UCSD-AML1 (cell line): ENCODE measurements at regions not wholly inside any gene's neighbourhood (a gene's known extent, or its start where the extent isn't known, plus 50 kb on each side); places are given as distances from the start of the nearest gene placed in this dataset.
A peak's percentile ranks its signal among the peaks of the same experiment; 100 is the strongest.
"Not testable (repeated sequence)": the region's sequence is repeated elsewhere in the genome, so short reads cannot be mapped to it uniquely, and the experiment has no call there.

Source experiments
- DNase-seq: peaks from one replicate; lab custom pipeline; 2025; ENCODE audit not compliant: unreplicated experiment; lab: John Stamatoyannopoulos, UW

DNA sequence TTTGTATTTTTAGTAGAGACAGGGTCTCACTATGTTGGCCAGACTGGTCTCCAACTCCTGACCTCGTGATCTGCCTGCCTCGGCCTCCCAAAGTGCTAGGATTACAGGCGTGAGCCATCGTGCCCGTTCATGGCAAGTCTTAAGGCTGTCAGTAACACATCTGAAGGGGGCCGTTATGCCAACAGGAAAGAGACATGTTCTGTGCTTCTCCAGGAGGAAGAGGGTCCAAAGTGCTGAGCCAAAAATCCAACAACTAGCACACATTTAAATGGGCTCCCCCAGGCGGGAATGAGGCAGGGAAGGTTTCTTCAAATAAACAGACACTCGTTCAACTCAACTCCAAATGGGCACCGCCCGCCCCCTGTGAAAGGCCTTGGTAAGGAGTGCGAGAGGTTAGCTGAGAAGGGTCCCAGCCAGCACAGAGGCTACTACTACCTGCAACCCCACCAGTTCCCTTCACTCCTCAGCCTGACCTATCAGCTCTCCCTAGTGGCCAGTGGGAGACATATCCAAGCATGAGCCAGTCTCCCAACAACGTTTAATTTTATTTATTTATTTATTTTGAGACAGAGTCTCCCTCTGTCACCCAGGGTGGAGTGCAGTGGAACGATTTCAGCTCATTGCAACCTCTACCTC, 84.1 kb upstream of the DMRT1 start:
- peak; percentile 22 for DNase-seq

DNA sequence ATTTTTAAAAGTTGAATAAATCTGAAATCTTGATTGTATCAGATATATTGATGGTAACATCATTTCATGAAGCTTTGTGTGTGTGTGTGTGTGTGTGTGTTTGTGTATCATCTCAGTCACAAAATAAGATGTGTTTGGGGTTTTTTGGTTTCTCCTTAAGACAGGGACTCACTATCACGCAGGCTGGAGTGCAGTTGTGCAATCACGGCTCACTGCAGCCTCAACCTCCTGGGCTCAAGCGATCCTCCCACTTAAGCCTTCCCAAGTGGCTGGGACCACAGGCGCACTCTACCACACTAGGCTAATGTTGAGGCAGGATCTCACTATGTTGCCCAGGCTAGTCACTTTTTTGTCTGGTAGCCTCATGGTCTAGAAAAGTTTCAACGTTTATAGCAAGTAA, 83.4 kb upstream of the DMRT1 start:
- DNase-seq: no peak

DNA sequence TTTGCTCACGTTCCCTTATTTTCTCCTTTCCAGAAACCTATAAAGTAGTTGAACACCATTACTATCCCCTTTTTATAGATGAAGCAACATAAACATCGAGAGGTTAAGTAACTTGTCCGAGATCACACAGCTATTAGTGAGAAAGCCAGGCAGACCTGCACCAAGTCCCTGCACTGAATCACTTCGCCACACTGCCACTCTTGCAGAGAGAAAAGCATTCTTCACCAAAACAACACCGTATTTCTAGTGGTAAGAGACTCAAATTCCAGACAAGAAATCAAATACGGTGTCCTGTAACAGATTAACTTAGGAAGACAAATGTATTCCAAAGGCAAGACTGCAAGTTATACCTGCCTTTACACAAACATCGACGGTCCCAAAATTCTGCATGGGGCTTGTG, 82.0 kb upstream of the DMRT1 start:
- no peak for DNase-seq

- no peak for DNase-seq
Observed at GRCh38 chr9:759983-760736, 81.3 kb upstream of the DMRT1 start.

- DNase-seq: no peak
Observed at GRCh38 chr9:761176-761792, 80.2 kb upstream of the DMRT1 start.

GRCh38 chr9:761793-762560, 79.5 kb upstream of the DMRT1 start:
- no peak for DNase-seq

- no peak for DNase-seq
Observed at GRCh38 chr9:763692-764091, 77.8 kb upstream of the DMRT1 start.

DNA sequence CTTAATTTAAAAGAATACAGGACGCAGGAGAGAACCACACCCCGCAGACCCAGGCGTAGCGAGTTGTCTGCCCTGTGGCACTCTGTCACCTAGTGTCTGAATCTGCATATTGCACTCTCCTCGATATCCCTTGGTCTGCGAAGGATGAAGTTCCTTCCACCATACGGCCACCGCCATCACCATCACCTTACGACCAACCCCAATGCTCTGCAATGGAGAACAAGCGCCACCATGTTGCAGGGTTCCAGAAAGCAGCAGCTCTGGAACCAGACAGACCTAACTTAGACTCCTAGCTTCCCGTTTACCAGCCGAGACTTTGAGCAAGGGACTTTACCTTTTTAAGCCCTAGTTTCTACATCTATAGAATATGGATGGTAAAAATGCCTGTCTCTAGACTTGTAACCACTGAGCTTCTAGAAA, 77.4 kb upstream of the DMRT1 start:
- peak; percentile 82 for DNase-seq

- DNase-seq: no peak
Observed at GRCh38 chr9:764986-765385, 76.5 kb upstream of the DMRT1 start.

DNA sequence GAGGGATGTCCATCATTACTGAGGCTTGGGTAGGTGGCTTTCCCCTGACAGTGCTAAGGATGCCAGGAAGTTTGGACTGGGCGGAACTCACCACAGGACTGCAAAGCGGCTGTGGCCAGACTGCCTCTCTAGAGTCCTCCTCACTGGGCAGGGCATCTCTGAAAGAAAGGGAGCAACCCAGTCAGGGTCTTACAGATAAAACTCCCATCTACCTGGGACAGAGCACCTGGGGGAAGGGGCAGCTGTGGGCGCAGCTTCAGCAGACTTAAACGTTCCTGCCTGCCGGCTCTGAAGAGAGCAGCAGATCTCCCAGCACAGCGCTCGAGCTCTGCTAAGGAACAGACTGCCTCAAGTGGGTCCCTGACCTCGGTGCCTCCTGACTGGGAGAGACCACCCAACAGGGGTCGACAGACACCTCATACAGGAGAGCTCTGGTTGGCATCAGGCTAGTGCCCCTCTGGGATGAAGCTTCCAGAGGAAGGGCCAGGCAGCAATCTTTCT, 74.4 kb upstream of the DMRT1 start:
- DNase-seq: not testable (repeated sequence)

DNA sequence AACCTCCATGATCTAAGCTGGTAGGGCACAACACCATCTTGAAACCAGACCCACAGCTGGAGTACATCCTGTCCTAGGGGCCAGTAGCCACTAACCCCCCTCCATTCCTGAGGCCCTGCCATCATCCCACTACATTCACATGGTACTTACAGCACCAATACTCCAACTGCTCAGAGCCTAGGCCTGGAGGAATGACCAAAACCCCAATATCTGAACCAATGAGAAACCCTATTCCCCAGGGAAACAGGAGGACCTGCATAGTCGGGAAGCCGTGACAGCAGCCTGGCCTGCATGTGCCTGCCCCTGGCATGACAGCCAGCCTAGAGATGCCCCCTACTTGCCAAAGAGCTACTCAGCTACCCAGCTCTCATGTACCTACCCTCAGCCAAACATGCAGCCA, 65.4 kb upstream of the DMRT1 start:
- no peak for DNase-seq

DNA sequence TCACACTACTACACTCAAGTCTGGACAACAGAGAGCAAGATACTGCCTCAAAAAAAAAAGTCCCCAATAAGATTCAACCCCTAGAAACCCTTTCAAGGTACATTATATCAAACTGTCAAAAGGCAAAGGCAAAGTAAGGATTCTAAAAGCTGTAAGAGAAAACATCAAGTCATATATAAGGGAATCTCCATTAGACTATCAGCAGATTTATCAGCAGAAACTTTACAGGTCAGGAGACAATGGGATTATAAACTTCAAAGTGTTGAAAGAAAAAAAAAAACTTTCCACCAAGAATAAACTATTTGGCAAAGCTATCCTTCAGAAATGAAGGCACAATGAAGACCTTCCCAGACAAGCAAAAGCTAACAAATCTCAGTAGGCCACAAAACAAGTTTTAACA, 63.5 kb upstream of the DMRT1 start:
- DNase-seq: no peak

GRCh38 chr9:784202-784601, 57.3 kb upstream of the DMRT1 start:
- no peak for DNase-seq

- DNase-seq: no peak
Observed at GRCh38 chr9:784916-785315, 56.6 kb upstream of the DMRT1 start.

- no peak for DNase-seq
Observed at GRCh38 chr9:785997-786396, 55.5 kb upstream of the DMRT1 start.

DNA sequence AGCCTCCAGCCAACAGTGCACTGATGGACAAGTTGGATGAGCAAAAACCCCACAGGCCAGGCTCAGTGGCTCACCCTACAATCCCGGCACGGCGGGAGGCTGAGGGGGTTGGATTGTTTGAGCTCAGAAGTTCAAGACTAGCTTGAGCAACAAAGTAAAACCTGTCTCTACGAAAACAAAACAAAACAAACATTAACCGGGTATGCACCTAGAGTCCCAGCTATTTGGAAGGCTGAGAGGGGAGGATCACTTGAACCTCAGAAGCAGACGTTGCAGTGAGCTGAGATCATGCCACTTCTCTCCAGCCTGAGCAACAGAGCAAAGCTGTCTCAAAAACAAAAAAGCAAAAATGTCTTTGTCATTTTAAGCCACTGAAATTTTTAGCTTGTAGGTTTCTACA, 55.1 kb upstream of the DMRT1 start:
- no peak for DNase-seq

- no peak for DNase-seq
Observed at GRCh38 chr9:788777-789176, 52.7 kb upstream of the DMRT1 start.
